ENCODE measurements at regions not wholly inside any gene's neighbourhood (a gene's known extent, or its start where the extent isn't known, plus 50 kb on each side); places are given as distances from the start of the nearest gene placed in this dataset.

- Mint-ChIP-seq H3K36me3 (ENCODE audit: low read depth) (no peaks in the 10 kb centered on the region), H3K27ac (no peak overlapping the region), H3K4me3 (no peak overlapping the region), H3K4me1 (ENCODE audit: low read depth) (no peaks in the 10 kb centered on the region), H3K9me3 (no peaks in the 10 kb centered on the region), H3K27me3 (ENCODE audit: insufficient read depth) (peaks cover 2% of the 10 kb centered on the region; the same call in 1 of the 2 replicates)
- no peak for DNase-seq
- TF ChIP-seq CTCF (IDR thresholded peaks at IDR 0.05): no peak
These were observed 65.8 kb downstream of the SALL1 start for GRCh38 chr16:51085271-51085670.

GRCh38 chr16:51084074-51084928 lies 66.8 kb downstream of the SALL1 start:
- Mint-ChIP-seq H3K27ac (no peak overlapping the region), H3K27me3 (ENCODE audit: insufficient read depth) (no peaks in the 10 kb centered on the region; the same call in 1 of the 2 replicates), H3K4me3 (no peak overlapping the region), H3K4me1 (ENCODE audit: low read depth) (no peaks in the 10 kb centered on the region), H3K9me3 (no peaks in the 10 kb centered on the region), H3K36me3 (ENCODE audit: low read depth) (no peaks in the 10 kb centered on the region)
- peak; percentile 2 for DNase-seq
- no peak for TF ChIP-seq CTCF (IDR thresholded peaks at IDR 0.05)

- no peaks in the 10 kb centered on the region for H3K36me3 Mint-ChIP-seq (ENCODE audit: low read depth)
- DNase-seq: no peak
- TF ChIP-seq CTCF (IDR thresholded peaks at IDR 0.05): no peak
- no peak overlapping the region for H3K4me3 Mint-ChIP-seq
- H3K27me3 Mint-ChIP-seq (ENCODE audit: insufficient read depth): peaks cover 10% of the 10 kb centered on the region
- no peaks in the 10 kb centered on the region for H3K4me1 Mint-ChIP-seq (ENCODE audit: low read depth)
- no peak overlapping the region for H3K27ac Mint-ChIP-seq
- 0 out of 2 replicates have a peak, but pooled peaks cover 4% of the 10 kb centered on the region for H3K9me3 Mint-ChIP-seq
These were observed 78.5 kb downstream of the SALL1 start for GRCh38 chr16:51072591-51072990.

- TF ChIP-seq CTCF (IDR thresholded peaks at IDR 0.05): no peak
- H3K36me3 Mint-ChIP-seq (ENCODE audit: low read depth): no peaks in the 10 kb centered on the region
- H3K9me3 Mint-ChIP-seq: 0 out of 2 replicates have a peak, but pooled peaks cover 4% of the 10 kb centered on the region
- no peaks in the 10 kb centered on the region for H3K4me1 Mint-ChIP-seq (ENCODE audit: low read depth)
- H3K27me3 Mint-ChIP-seq (ENCODE audit: insufficient read depth): peaks cover 8% of the 10 kb centered on the region
- DNase-seq: no peak
- H3K27ac Mint-ChIP-seq: no peak overlapping the region
- H3K4me3 Mint-ChIP-seq: no peak overlapping the region
These were observed 79.7 kb downstream of the SALL1 start for GRCh38 chr16:51071326-51071725.

- no peak for DNase-seq
- Mint-ChIP-seq H3K4me3 (no peak overlapping the region), H3K36me3 (ENCODE audit: low read depth) (no peaks in the 10 kb centered on the region), H3K4me1 (ENCODE audit: low read depth) (no peaks in the 10 kb centered on the region), H3K9me3 (0 out of 2 replicates have a peak, but pooled peaks cover 4% of the 10 kb centered on the region), H3K27me3 (ENCODE audit: insufficient read depth) (peaks cover 7% of the 10 kb centered on the region), H3K27ac (no peak overlapping the region)
- no peak for TF ChIP-seq CTCF (IDR thresholded peaks at IDR 0.05)
These were observed 83.7 kb downstream of the SALL1 start for GRCh38 chr16:51067352-51067751.

Data from HFFc6 (cell line).